HepG2 (cell line): ENCODE measurements at regions not wholly inside any gene's neighbourhood (a gene's known extent, or its start where the extent isn't known, plus 50 kb on each side); places are given as distances from the start of the nearest gene placed in this dataset.

Experiments
- ATAC-seq: fragments of 200-7000 bp; cut with Tn5 transposase; 3 replicates; pipeline ENCODE4 v1.9.1; 2020; ENCODE audit warnings: mild to moderate bottlenecking, moderate library complexity
- BruUV-seq: library from RNA; stranded (reverse); fragments of 400-500 nt; replicated peaks from 2 replicates; lab custom pipeline; 2021; lab: Mats Ljungman, UMichigan
- CTCF ChIA-PET: fragments of 300-600 bp; formaldehyde crosslinking; extraction: SDS; loops from one replicate; lab custom pipeline; 2021; ENCODE audit warnings: low total read pairs, inconsistent platforms, low intra/inter-chr PET ratio; lab: Yijun Ruan, JAX
- POLR2A ChIA-PET: fragments of 350-600 bp; sonication (Branson Sonifier 250); formaldehyde crosslinking; loops from one replicate; lab custom pipeline; 2020; ENCODE audit warnings: antibody characterized with exemption, inconsistent platforms; lab: Yijun Ruan, JAX
- DNase-seq: peaks from one replicate; pipeline ENCODE4 v3.0.0-alpha.2; 2015; ENCODE audit warnings: low spot score
- FAIRE-seq: peaks from 3 replicates; lab custom pipeline; 2011; peaks lifted over from hg19 to GRCh38; lab: Jason Lieb, UNC
- H2AFZ ChIP-seq: one replicate; pipeline ENCODE4 v1.6.1; 2011; ENCODE audit warnings: low read length, inconsistent platforms
- H3K27ac ChIP-seq: fragments of 300-600 bp; 3 replicates; pipeline ENCODE4 v1.8.0; 2011; ENCODE audit warnings: mixed run types, mild to moderate bottlenecking, mixed read lengths, low read length, inconsistent platforms; ENCODE audit not compliant: insufficient read depth; ENCODE audit errors: extremely low read length
- H3K27me3 ChIP-seq, 2 experiments: fragments of 200-600 bp in 1 of 2; 2 replicates in 1 of 2; 3 replicates in 1 of 2; pipeline versions ENCODE4 v1.6.0 to v1.8.0; 2011; ENCODE audit warnings: low read length in 2 of 2, mild to moderate bottlenecking in 2 of 2, moderate library complexity in 2 of 2, inconsistent platforms in 1 of 2; ENCODE audit not compliant: insufficient read depth in 2 of 2, control insufficient read depth in 1 of 2
- H3K36me3 ChIP-seq, 2 experiments: fragments of 200-600 bp in 1 of 2; replicated peaks in 1 of 2; 2 replicates in 1 of 2; 3 replicates in 1 of 2; pipeline versions ENCODE4 v1.5.1 to v1.8.0; 2011; ENCODE audit warnings: low read length in 2 of 2, inconsistent platforms in 1 of 2; ENCODE audit not compliant: insufficient read depth in 2 of 2, control insufficient read depth in 1 of 2
- H3K4me1 ChIP-seq: 2 replicates; pipeline ENCODE4 v1.5.1; 2012; ENCODE audit warnings: low read length, inconsistent platforms; ENCODE audit not compliant: insufficient read depth
- H3K4me2 ChIP-seq: 2 replicates; pipeline ENCODE4 v1.6.0; 2011; ENCODE audit warnings: low read depth, low read length, inconsistent platforms
- H3K4me3 ChIP-seq, 3 experiments: fragments of 200-600 bp in 1 of 3; sonication (generic), shearing (Covaris generic) in 1 of 3; replicated peaks in 1 of 3; 2 replicates each; pipeline ENCODE4 v1.5.1; 2011 to 2016; ENCODE audit warnings: low read length in 3 of 3, inconsistent platforms in 2 of 3, low read depth in 2 of 3, mild to moderate bottlenecking in 2 of 3, control low read depth in 1 of 3, mixed read lengths in 1 of 3; ENCODE audit not compliant: insufficient read depth in 1 of 3
- H3K79me2 ChIP-seq: one replicate; pipeline ENCODE4 v1.6.1; 2011; ENCODE audit warnings: low read length, inconsistent platforms; ENCODE audit not compliant: insufficient read depth
- H3K9ac ChIP-seq: 2 replicates; pipeline ENCODE4 v1.6.0; 2011; ENCODE audit warnings: mild to moderate bottlenecking, low read depth, low read length, inconsistent platforms; ENCODE audit not compliant: insufficient read depth
- H3K9me3 ChIP-seq: 2 replicates; pipeline ENCODE4 v1.5.1; 2012; ENCODE audit warnings: mild to moderate bottlenecking, low read length
- H4K20me1 ChIP-seq: 2 replicates; pipeline ENCODE4 v1.6.0; 2011; ENCODE audit warnings: inconsistent platforms, mild to moderate bottlenecking, low read length, moderate library complexity; ENCODE audit not compliant: insufficient read depth
- GZF1 ChIP-seq: sonication (generic); formaldehyde crosslinking; IDR thresholded peaks from 2 replicates; pipeline ENCODE4 v1.5.1; 2020; ENCODE audit warnings: mild to moderate bottlenecking, missing genetic modification reagents
- SAP130 ChIP-seq: IDR thresholded peaks from 2 replicates; pipeline ENCODE4 v1.6.1; 2016; ENCODE audit warnings: low read depth
- SMYD3 ChIP-seq: sonication (generic); formaldehyde crosslinking; IDR thresholded peaks from 2 replicates; pipeline ENCODE4 v1.8.1; 2023; ENCODE audit warnings: mild to moderate bottlenecking, missing genetic modification reagents
- STAT5B ChIP-seq: sonication (generic); formaldehyde crosslinking; IDR thresholded peaks from 2 replicates; pipeline ENCODE4 v1.4.0; 2020; ENCODE audit warnings: missing genetic modification reagents
- ZNF232 ChIP-seq: sonication (generic); formaldehyde crosslinking; IDR thresholded peaks from 2 replicates; pipeline ENCODE4 v1.4.0; 2020; ENCODE audit warnings: missing genetic modification reagents, borderline replicate concordance
- ZNF530 ChIP-seq: sonication (generic); formaldehyde crosslinking; IDR thresholded peaks from 2 replicates; pipeline ENCODE4 v1.5.0; 2020; ENCODE audit warnings: low read depth, mild to moderate bottlenecking, missing genetic modification reagents
- ZNF552 ChIP-seq: sonication (generic); formaldehyde crosslinking; IDR thresholded peaks from 2 replicates; pipeline ENCODE4 v1.9.0; 2022; ENCODE audit warnings: missing genetic modification reagents, mild to moderate bottlenecking, borderline replicate concordance
- ZNF562 ChIP-seq: sonication (generic); formaldehyde crosslinking; IDR thresholded peaks from 2 replicates; pipeline ENCODE4 v1.8.0; 2022; ENCODE audit warnings: missing genetic modification reagents, borderline replicate concordance
- ZNF615 ChIP-seq: sonication (generic); formaldehyde crosslinking; IDR thresholded peaks from 2 replicates; pipeline ENCODE4 v1.5.0; 2020; ENCODE audit warnings: mild to moderate bottlenecking, missing genetic modification reagents, borderline replicate concordance
- ZNF773 ChIP-seq: sonication (generic); formaldehyde crosslinking; IDR thresholded peaks from 2 replicates; pipeline ENCODE4 v1.4.0; 2020; ENCODE audit warnings: missing genetic modification reagents, borderline replicate concordance
- WGBS: methylation state at CpG from one replicate; pipeline ENCODE4 v1.1.6; 2017; ENCODE audit warnings: low lambda C conversion rate; 5-methylcytosine and 5-hydroxymethylcytosine counted together
- in situ Hi-C: cut with HindIII; loops from 2 replicates; pipeline ENCODE4 v1.10.0; 2017; ENCODE audit warnings: low pct_unique_long_range_greater_than_20kb; ENCODE audit not compliant: extremely low pct_ligation_motif_present
- intact Hi-C: fragments of 100-400 bp; cut with micrococcal nuclease; formaldehyde crosslinking; loops from one replicate; pipeline ENCODE4 v1.10.0; 2022; ENCODE audit not compliant: unreplicated experiment
- TF ChIP-seq, protein P1 (sequence below): sonication (generic); formaldehyde crosslinking; IDR thresholded peaks from 2 replicates; pipeline ENCODE4 v1.4.0; 2020; ENCODE audit warnings: missing genetic modification reagents, borderline replicate concordance
- TF ChIP-seq, protein P2 (sequence below), 2 experiments: sonication (generic) in 1 of 2; formaldehyde crosslinking in 1 of 2; IDR thresholded peaks; 2 replicates each; pipeline versions ENCODE4 v1.5.1 to v1.6.1; 2011 to 2020; ENCODE audit warnings: borderline replicate concordance in 1 of 2, low read depth in 1 of 2, low read length in 1 of 2, mild to moderate bottlenecking in 1 of 2, missing genetic modification reagents in 1 of 2, moderate library complexity in 1 of 2

DNA sequence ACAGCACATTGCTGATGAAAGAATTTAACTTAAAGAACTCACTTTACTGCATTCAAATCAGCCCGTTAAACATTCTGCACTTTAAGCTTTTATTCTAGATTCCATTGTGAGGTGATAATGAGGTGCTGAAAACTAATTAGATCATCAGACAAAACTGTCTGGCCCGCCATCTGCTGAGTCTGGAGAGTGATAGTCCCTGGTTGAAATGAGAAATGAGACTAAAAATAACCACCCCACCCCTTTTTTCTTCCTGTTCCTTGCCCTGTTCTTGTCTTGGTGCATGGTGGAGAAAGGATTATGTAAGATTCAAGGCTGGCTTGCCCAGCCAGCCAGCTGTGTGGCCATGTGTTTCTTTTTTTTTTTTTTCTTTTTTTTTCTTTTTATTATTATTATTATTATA is 277.0 kb upstream of the COBL start:
- no peaks in the 10 kb centered on the region for H3K36me3 ChIP-seq
- H3K79me2 ChIP-seq, result no peaks in the 10 kb centered on the region
- peaks cover 17% of the 10 kb centered on the region for H3K4me1 ChIP-seq
- H3K4me3 ChIP-seq, result no peak overlapping the region
- TF ChIP-seq ZNF773 (CRISPR knock-in tag) (no peak), ZNF552 (CRISPR knock-in tag) (no peak), ZNF530 (CRISPR knock-in tag) (no peak), ZNF562 (CRISPR knock-in tag) (no peak), SMYD3 (no peak), GZF1 (CRISPR knock-in tag) (no peak), ZNF615 (CRISPR knock-in tag) (no peak), STAT5B (no peak), ZNF232 (CRISPR knock-in tag) (no peak), SAP130 (CRISPR knock-in tag) (no peak)
- TF ChIP-seq, protein P1, sequence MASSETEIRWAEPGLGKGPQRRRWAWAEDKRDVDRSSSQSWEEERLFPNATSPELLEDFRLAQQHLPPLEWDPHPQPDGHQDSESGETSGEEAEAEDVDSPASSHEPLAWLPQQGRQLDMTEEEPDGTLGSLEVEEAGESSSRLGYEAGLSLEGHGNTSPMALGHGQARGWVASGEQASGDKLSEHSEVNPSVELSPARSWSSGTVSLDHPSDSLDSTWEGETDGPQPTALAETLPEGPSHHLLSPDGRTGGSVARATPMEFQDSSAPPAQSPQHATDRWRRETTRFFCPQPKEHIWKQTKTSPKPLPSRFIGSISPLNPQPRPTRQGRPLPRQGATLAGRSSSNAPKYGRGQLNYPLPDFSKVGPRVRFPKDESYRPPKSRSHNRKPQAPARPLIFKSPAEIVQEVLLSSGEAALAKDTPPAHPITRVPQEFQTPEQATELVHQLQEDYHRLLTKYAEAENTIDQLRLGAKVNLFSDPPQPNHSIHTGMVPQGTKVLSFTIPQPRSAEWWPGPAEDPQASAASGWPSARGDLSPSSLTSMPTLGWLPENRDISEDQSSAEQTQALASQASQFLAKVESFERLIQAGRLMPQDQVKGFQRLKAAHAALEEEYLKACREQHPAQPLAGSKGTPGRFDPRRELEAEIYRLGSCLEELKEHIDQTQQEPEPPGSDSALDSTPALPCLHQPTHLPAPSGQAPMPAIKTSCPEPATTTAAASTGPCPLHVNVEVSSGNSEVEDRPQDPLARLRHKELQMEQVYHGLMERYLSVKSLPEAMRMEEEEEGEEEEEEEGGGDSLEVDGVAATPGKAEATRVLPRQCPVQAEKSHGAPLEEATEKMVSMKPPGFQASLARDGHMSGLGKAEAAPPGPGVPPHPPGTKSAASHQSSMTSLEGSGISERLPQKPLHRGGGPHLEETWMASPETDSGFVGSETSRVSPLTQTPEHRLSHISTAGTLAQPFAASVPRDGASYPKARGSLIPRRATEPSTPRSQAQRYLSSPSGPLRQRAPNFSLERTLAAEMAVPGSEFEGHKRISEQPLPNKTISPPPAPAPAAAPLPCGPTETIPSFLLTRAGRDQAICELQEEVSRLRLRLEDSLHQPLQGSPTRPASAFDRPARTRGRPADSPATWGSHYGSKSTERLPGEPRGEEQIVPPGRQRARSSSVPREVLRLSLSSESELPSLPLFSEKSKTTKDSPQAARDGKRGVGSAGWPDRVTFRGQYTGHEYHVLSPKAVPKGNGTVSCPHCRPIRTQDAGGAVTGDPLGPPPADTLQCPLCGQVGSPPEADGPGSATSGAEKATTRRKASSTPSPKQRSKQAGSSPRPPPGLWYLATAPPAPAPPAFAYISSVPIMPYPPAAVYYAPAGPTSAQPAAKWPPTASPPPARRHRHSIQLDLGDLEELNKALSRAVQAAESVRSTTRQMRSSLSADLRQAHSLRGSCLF (CRISPR knock-in tag), result no peak
- TF ChIP-seq, protein P2, sequence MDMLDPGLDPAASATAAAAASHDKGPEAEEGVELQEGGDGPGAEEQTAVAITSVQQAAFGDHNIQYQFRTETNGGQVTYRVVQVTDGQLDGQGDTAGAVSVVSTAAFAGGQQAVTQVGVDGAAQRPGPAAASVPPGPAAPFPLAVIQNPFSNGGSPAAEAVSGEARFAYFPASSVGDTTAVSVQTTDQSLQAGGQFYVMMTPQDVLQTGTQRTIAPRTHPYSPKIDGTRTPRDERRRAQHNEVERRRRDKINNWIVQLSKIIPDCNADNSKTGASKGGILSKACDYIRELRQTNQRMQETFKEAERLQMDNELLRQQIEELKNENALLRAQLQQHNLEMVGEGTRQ (IDR thresholded peaks at IDR 0.05; ENCODE audit: low read depth, low read length), result no peak
- TF ChIP-seq, protein P2 (CRISPR knock-in tag; IDR thresholded peaks at IDR 0.05; ENCODE audit: borderline replicate concordance), result no peak
- TF ChIP-seq, all 625 proteins: peak for 0
- 43% methylated on average over 2 of the region's 2 CpGs for WGBS
- CTCF ChIA-PET, result no interaction called here
- Histone ChIP-seq H3K27ac (no peak overlapping the region), H3K27me3 (no peaks in the 10 kb centered on the region; a peak in 1 of 5 replicates), H2AFZ (no peak overlapping the region), H3K4me2 (no peak overlapping the region), H3K9me3 (no peaks in the 10 kb centered on the region), H4K20me1 (no peaks in the 10 kb centered on the region), H3K9ac (no peak overlapping the region)
- FAIRE-seq (no peak), ATAC-seq (no peak), DNase-seq (no peak)
- intact Hi-C loops (no loop called here), in situ Hi-C loops (no loop called here)
- no TSS peak for BruUV-seq
- POLR2A ChIA-PET, result no interaction called here
